HCEC 1CT (cell line): ENCODE measurements at regions not wholly inside any gene's neighbourhood (a gene's known extent, or its start where the extent isn't known, plus 50 kb on each side); places are given as distances from the start of the nearest gene placed in this dataset.
"Not testable (repeated sequence)": the region's sequence is repeated elsewhere in the genome, so short reads cannot be mapped to it uniquely, and the experiment has no call there.

Source experiments
- DNase-seq: peaks from one replicate; pipeline ENCODE4 v3.0.0-alpha.2; 2017

GRCh38 chr6:164690702-164691500 lies 618.5 kb downstream of the C6orf118 start:
- DNase-seq, result no peak

GRCh38 chr6:164690241-164690640 lies 619.2 kb downstream of the C6orf118 start:
- no peak for DNase-seq

- DNase-seq, result no peak
These were observed 644.1 kb downstream of the C6orf118 start for GRCh38 chr6:164665328-164665727.

GRCh38 chr6:164663634-164664033 lies 645.8 kb downstream of the C6orf118 start:
- DNase-seq, result no peak

GRCh38 chr6:164661716-164662115 lies 647.7 kb downstream of the C6orf118 start:
- DNase-seq, result no peak

- no peak for DNase-seq
These were observed 648.6 kb downstream of the C6orf118 start for GRCh38 chr6:164660781-164661180.

- no peak for DNase-seq
These were observed 668.4 kb downstream of the C6orf118 start for GRCh38 chr6:164640956-164641355.

GRCh38 chr6:164628302-164628931 lies 681.0 kb downstream of the C6orf118 start:
- DNase-seq, result no peak

- no peak for DNase-seq
These were observed 692.4 kb downstream of the C6orf118 start for GRCh38 chr6:164616917-164617524.

GRCh38 chr6:164612751-164613150 lies 696.7 kb downstream of the C6orf118 start:
- no peak for DNase-seq

GRCh38 chr6:164610859-164611258 lies 698.5 kb downstream of the C6orf118 start:
- DNase-seq, result not testable (repeated sequence)

GRCh38 chr6:164602415-164602814 lies 707.0 kb downstream of the C6orf118 start:
- DNase-seq, result not testable (repeated sequence)

- DNase-seq, result no peak
These were observed 727.8 kb downstream of the C6orf118 start for GRCh38 chr6:164581563-164581962.

GRCh38 chr6:164579035-164579434 lies 730.4 kb downstream of the C6orf118 start:
- DNase-seq, result no peak

- DNase-seq, result no peak
These were observed 730.8 kb downstream of the C6orf118 start for GRCh38 chr6:164578616-164579015.

GRCh38 chr6:164570801-164571200 lies 738.6 kb downstream of the C6orf118 start:
- no peak for DNase-seq

- DNase-seq, result no peak
These were observed 739.9 kb downstream of the C6orf118 start for GRCh38 chr6:164569509-164569908.

- no peak for DNase-seq
These were observed 745.5 kb downstream of the C6orf118 start for GRCh38 chr6:164563924-164564323.

GRCh38 chr6:164561656-164562055 lies 747.7 kb downstream of the C6orf118 start:
- no peak for DNase-seq

GRCh38 chr6:164554700-164555476 lies 754.5 kb downstream of the C6orf118 start:
- DNase-seq, result no peak

- no peak for DNase-seq
These were observed 755.2 kb downstream of the C6orf118 start for GRCh38 chr6:164554226-164554625.

GRCh38 chr6:164551706-164552105 lies 757.7 kb downstream of the C6orf118 start:
- no peak for DNase-seq

GRCh38 chr6:164547076-164547475 lies 762.3 kb downstream of the C6orf118 start:
- DNase-seq, result no peak
